GM12878 (cell line): ENCODE measurements at regions not wholly inside any gene's neighbourhood (a gene's known extent, or its start where the extent isn't known, plus 50 kb on each side); places are given as distances from the start of the nearest gene placed in this dataset.

Experiments
- ATAC-seq: fragments of 200-7000 bp; cut with Tn5 transposase; 3 replicates; pipeline ENCODE4 v1.9.1; 2020; ENCODE audit warnings: mild to moderate bottlenecking, moderate library complexity
- BruUV-seq: library from RNA; stranded (reverse); fragments of 400-500 nt; replicated peaks from 2 replicates; lab custom pipeline; 2021; lab: Mats Ljungman, UMichigan
- CTCF ChIA-PET: fragments of 300-600 bp; sonication (Branson Sonifier 250); formaldehyde crosslinking; extraction: SDS; loops from one replicate; lab custom pipeline; 2021; ENCODE audit warnings: inconsistent platforms; lab: Yijun Ruan, JAX
- POLR2A ChIA-PET: fragments of 350-600 bp; formaldehyde crosslinking; extraction: SDS; loops from one replicate; lab custom pipeline; 2021; ENCODE audit warnings: inconsistent platforms; lab: Charles Lee
- RAD21 ChIA-PET: fragments of 300-600 bp; sonication (Branson Sonifier 250); formaldehyde crosslinking; loops from one replicate; lab custom pipeline; 2023; ENCODE audit warnings: antibody characterized with exemption; ENCODE audit not compliant: unreplicated experiment; lab: Charles Lee
- SMC1A ChIA-PET: fragments of 300-600 bp; sonication (Branson Sonifier 250); formaldehyde crosslinking; loops from one replicate; lab custom pipeline; 2023; ENCODE audit not compliant: unreplicated experiment, uncharacterized antibody; lab: Charles Lee
- DNase-seq: peaks from one replicate; pipeline ENCODE4 v3.0.0-alpha.2; 2011; ENCODE audit warnings: low read depth, low spot score
- FAIRE-seq: peaks from 3 replicates; lab custom pipeline; 2011; peaks lifted over from hg19 to GRCh38; lab: Jason Lieb, UNC
- H2AFZ ChIP-seq: 2 replicates; pipeline ENCODE4 v1.6.0; 2011; ENCODE audit warnings: low read depth, low read length, control low read depth; ENCODE audit not compliant: control insufficient read depth
- H3K27ac ChIP-seq: 2 replicates; pipeline ENCODE4 v1.5.1; 2011; ENCODE audit warnings: control low read depth; ENCODE audit not compliant: control insufficient read depth, insufficient read depth
- H3K27me3 ChIP-seq, 2 experiments: replicated peaks in 1 of 2; 2 replicates each; pipeline versions ENCODE4 v1.6.0 to v1.6.1; 2011; ENCODE audit warnings: low read length in 1 of 2; ENCODE audit not compliant: control insufficient read depth in 2 of 2, insufficient read depth in 2 of 2
- H3K36me3 ChIP-seq, 2 experiments: 2 replicates each; pipeline ENCODE4 v1.5.1; 2011; ENCODE audit warnings: low read length in 1 of 2; ENCODE audit not compliant: control insufficient read depth in 2 of 2, insufficient read depth in 2 of 2
- H3K4me1 ChIP-seq: 2 replicates; pipeline ENCODE4 v1.6.1; 2011; ENCODE audit warnings: mild to moderate bottlenecking, low read length, moderate library complexity, mixed read lengths; ENCODE audit not compliant: control insufficient read depth, insufficient read depth
- H3K4me2 ChIP-seq: 2 replicates; pipeline ENCODE4 v1.6.0; 2011; ENCODE audit warnings: control low read depth; ENCODE audit not compliant: control insufficient read depth, insufficient read depth
- H3K4me3 ChIP-seq: fragments of 200-600 bp; sonication (generic); 2 replicates; pipeline ENCODE4 v1.5.1; 2016
- H3K79me2 ChIP-seq: 2 replicates; pipeline ENCODE4 v1.6.0; 2011; ENCODE audit warnings: low read length; ENCODE audit not compliant: control insufficient read depth, insufficient read depth
- H3K9ac ChIP-seq: 2 replicates; pipeline ENCODE4 v1.8.0; 2011; ENCODE audit warnings: low read length, control low read depth, mixed read lengths; ENCODE audit not compliant: control insufficient read depth, insufficient read depth
- H3K9me3 ChIP-seq: replicated peaks from 3 replicates; pipeline ENCODE4 v1.5.1; 2011; ENCODE audit warnings: mild to moderate bottlenecking, low read length; ENCODE audit not compliant: control insufficient read depth, insufficient read depth
- H4K20me1 ChIP-seq: 2 replicates; pipeline ENCODE4 v1.6.0; 2011; ENCODE audit not compliant: control insufficient read depth, insufficient read depth
- ATF3 ChIP-seq: IDR thresholded peaks from 2 replicates; pipeline ENCODE4 v1.6.1; 2011; ENCODE audit warnings: low read depth, mild to moderate bottlenecking, low read length, moderate library complexity, borderline replicate concordance; ENCODE audit errors: extremely low read depth
- BACH1 ChIP-seq: fragments of 450-650 bp; IDR thresholded peaks from 2 replicates; pipeline ENCODE4 v1.6.1; 2017; ENCODE audit warnings: mild to moderate bottlenecking, borderline replicate concordance
- IKZF2 ChIP-seq, 2 experiments: fragments of 450-650 bp; IDR thresholded peaks; 2 replicates each; pipeline ENCODE4 v1.6.1; 2017; ENCODE audit warnings: mild to moderate bottlenecking in 2 of 2, moderate library complexity in 2 of 2
- MTA2 ChIP-seq: fragments of 450-650 bp; IDR thresholded peaks from 2 replicates; pipeline ENCODE4 v1.6.1; 2016; ENCODE audit warnings: low read depth, mild to moderate bottlenecking, moderate library complexity
- NFYA ChIP-seq: IDR thresholded peaks from 2 replicates; pipeline ENCODE4 v1.6.1; 2011; ENCODE audit warnings: low read depth, mild to moderate bottlenecking, low read length, improper control_type of control experiment, borderline replicate concordance
- TCF3 ChIP-seq: IDR thresholded peaks from 2 replicates; pipeline ENCODE4 v1.6.1; 2012; ENCODE audit warnings: low read depth, mild to moderate bottlenecking, low read length, borderline replicate concordance; ENCODE audit not compliant: insufficient read depth
- ZBTB33 ChIP-seq: fragments of 450-650 bp; IDR thresholded peaks from 2 replicates; pipeline ENCODE4 v1.6.1; 2017; ENCODE audit warnings: mild to moderate bottlenecking
- ZZZ3 ChIP-seq: IDR thresholded peaks from 2 replicates; pipeline ENCODE4 v1.6.1; 2011; ENCODE audit warnings: low read depth; ENCODE audit not compliant: control insufficient read depth, insufficient read length
- WGBS: methylation state at CpG from one replicate; pipeline ENCODE4 v1.1.6; 2016; ENCODE audit warnings: low lambda C conversion rate; ENCODE audit not compliant: insufficient replicate concordance, insufficient coverage; ENCODE audit errors: missing lambda C conversion rate; 5-methylcytosine and 5-hydroxymethylcytosine counted together
- in situ Hi-C: fragments of 300-500 bp; cut with MboI; formaldehyde crosslinking; loops from 9 replicates; pipeline ENCODE4 v1.14.3; 2018; ENCODE audit warnings: mixed read lengths
- intact Hi-C: fragments of 100-400 bp; cut with micrococcal nuclease; formaldehyde crosslinking; loops from one replicate; pipeline ENCODE4 v1.14.2; 2022; ENCODE audit not compliant: unreplicated experiment

- H3K9ac ChIP-seq: no peak overlapping the region
- no peak overlapping the region for H3K4me2 ChIP-seq
- TF ChIP-seq ATF3: no peak
- no peak for TF ChIP-seq IKZF2 (IDR thresholded peaks at IDR 0.05)
- TF ChIP-seq BACH1: no peak
- TF ChIP-seq ZZZ3: no peak
- TF ChIP-seq MTA2: no peak
- no peak for TF ChIP-seq NFYA
- TF ChIP-seq ZBTB33: no peak
- no peak for TF ChIP-seq TCF3
- TF ChIP-seq, all 136 proteins: peak for 0
- no peaks in the 10 kb centered on the region for H3K4me1 ChIP-seq
- ATAC-seq: no peak
- H3K4me3 ChIP-seq: no peak overlapping the region
- ChIA-PET CTCF (no interaction called here), RAD21 (no interaction called here), SMC1A (no interaction called here), POLR2A (no interaction called here)
- no peaks in the 10 kb centered on the region for H3K79me2 ChIP-seq
- no peaks in the 10 kb centered on the region for H3K27me3 ChIP-seq
- BruUV-seq: no TSS peak
- in situ Hi-C loops (no loop called here), intact Hi-C loops (no loop called here)
- no peak overlapping the region for H3K27ac ChIP-seq
- FAIRE-seq: no peak
- no peaks in the 10 kb centered on the region for H3K9me3 ChIP-seq
- H2AFZ ChIP-seq: no peak overlapping the region
- 48% methylated on average over 2 of the region's 2 CpGs for WGBS
- no peak for DNase-seq
- H3K36me3 ChIP-seq: no peaks in the 10 kb centered on the region
- H4K20me1 ChIP-seq: no peaks in the 10 kb centered on the region
These were observed 900.6 kb upstream of the CDH9 start for GRCh38 chr5:27938989-27939388.
